IPS-20b (cell line): ENCODE measurements at regions not wholly inside any gene's neighbourhood (a gene's known extent, or its start where the extent isn't known, plus 50 kb on each side); places are given as distances from the start of the nearest gene placed in this dataset.

Experiments
- H3K27ac ChIP-seq: one replicate; pipeline ENCODE4 v1.5.1; 2013; ENCODE audit warnings: low read length
- H3K27me3 ChIP-seq: 2 replicates; pipeline ENCODE4 v1.6.1; 2013; ENCODE audit warnings: mild to moderate bottlenecking, low read length, inconsistent platforms; ENCODE audit not compliant: insufficient read depth
- H3K36me3 ChIP-seq: 2 replicates; pipeline ENCODE4 v1.6.1; 2013; ENCODE audit warnings: low read depth, mild to moderate bottlenecking, inconsistent platforms, low read length, moderate library complexity; ENCODE audit not compliant: insufficient read depth
- H3K4me1 ChIP-seq: 2 replicates; pipeline ENCODE4 v1.6.1; 2013; ENCODE audit warnings: mild to moderate bottlenecking, control low read depth, inconsistent platforms, low read length, moderate library complexity; ENCODE audit not compliant: insufficient read depth
- H3K4me3 ChIP-seq: 2 replicates; pipeline ENCODE4 v1.5.1; 2013; ENCODE audit warnings: mild to moderate bottlenecking, low read length, inconsistent platforms
- H3K9ac ChIP-seq: 2 replicates; pipeline ENCODE4 v1.6.1; 2013; ENCODE audit warnings: low read depth, mild to moderate bottlenecking, inconsistent platforms, low read length, moderate library complexity
- H3K9me3 ChIP-seq: 2 replicates; pipeline ENCODE4 v1.6.1; 2013; ENCODE audit warnings: mild to moderate bottlenecking, low read depth, low read length, inconsistent platforms; ENCODE audit not compliant: insufficient read depth

DNA sequence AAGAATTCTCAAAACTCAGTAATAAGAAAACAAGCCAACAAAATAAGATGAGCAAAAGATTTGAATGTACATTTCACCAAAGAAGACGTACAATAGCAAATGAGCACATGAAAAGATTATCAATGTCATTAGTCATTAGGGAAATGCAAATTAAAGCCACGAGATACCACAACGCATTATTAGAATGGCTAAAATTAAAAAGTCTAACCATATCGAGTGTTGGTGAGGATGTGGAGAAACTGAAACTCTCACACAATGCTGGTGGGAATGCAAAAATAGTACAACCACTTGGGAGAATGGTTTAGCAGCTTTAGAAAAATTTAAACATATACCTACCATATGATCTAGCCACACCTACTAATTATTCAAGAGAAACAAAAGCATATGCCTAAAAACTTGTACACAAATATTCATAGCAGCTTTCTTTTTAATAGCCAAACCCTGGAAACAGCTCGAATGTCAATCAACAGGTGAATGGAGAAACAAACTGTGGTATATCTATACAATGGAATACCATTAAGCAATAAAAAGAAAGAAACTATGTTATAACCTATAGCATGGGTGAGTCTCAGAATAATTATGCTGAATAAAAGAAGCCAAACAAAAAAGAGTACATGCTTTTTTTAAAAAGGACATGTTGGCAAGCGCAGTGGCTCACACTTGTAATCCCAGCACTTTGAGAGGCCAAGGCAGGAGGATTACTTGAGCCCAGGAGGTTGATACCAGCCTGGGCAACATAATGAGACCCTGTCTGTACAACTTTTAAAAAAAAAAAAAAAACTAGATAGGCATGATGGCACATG lies 103.6 kb downstream of the LITAF start:
- no peaks in the 10 kb centered on the region for H3K27me3 ChIP-seq
- H3K9ac ChIP-seq: no peak overlapping the region
- H3K27ac ChIP-seq: no peak overlapping the region
- no peak overlapping the region for H3K4me3 ChIP-seq
- peaks cover 19% of the 10 kb centered on the region for H3K9me3 ChIP-seq
- H3K4me1 ChIP-seq: no peaks in the 10 kb centered on the region
- 0 out of 2 replicates have a peak, but pooled peaks cover 4% of the 10 kb centered on the region for H3K36me3 ChIP-seq

- Histone ChIP-seq H3K36me3 (0 out of 2 replicates have a peak, but pooled peaks cover 4% of the 10 kb centered on the region), H3K4me1 (no peaks in the 10 kb centered on the region), H3K9me3 (peaks cover 19% of the 10 kb centered on the region), H3K4me3 (no peak overlapping the region), H3K27ac (no peak overlapping the region), H3K9ac (no peak overlapping the region), H3K27me3 (no peaks in the 10 kb centered on the region)
Observed at GRCh38 chr16:11484691-11485258, 101.9 kb downstream of the LITAF start.

GRCh38 chr16:11485676-11486075 lies 101.0 kb downstream of the LITAF start:
- Histone ChIP-seq H3K4me3 (no peak overlapping the region), H3K27ac (no peak overlapping the region), H3K9ac (no peak overlapping the region), H3K36me3 (0 out of 2 replicates have a peak, but pooled peaks cover 4% of the 10 kb centered on the region), H3K4me1 (no peaks in the 10 kb centered on the region), H3K27me3 (no peaks in the 10 kb centered on the region), H3K9me3 (peaks cover 21% of the 10 kb centered on the region)

GRCh38 chr16:11487289-11487688 lies 99.4 kb downstream of the LITAF start:
- Histone ChIP-seq H3K4me3 (no peak overlapping the region), H3K9me3 (peaks cover 27% of the 10 kb centered on the region), H3K36me3 (0 out of 2 replicates have a peak, but pooled peaks cover 4% of the 10 kb centered on the region), H3K27ac (no peak overlapping the region), H3K27me3 (no peaks in the 10 kb centered on the region), H3K9ac (no peak overlapping the region; the same call in 1 of the 2 replicates), H3K4me1 (no peaks in the 10 kb centered on the region)

GRCh38 chr16:11488304-11488703 lies 98.4 kb downstream of the LITAF start:
- no peak overlapping the region for H3K9ac ChIP-seq
- H3K36me3 ChIP-seq: 0 out of 2 replicates have a peak, but pooled peaks cover 4% of the 10 kb centered on the region
- no peaks in the 10 kb centered on the region for H3K27me3 ChIP-seq
- no peak overlapping the region for H3K4me3 ChIP-seq
- no peaks in the 10 kb centered on the region for H3K4me1 ChIP-seq
- peaks cover 21% of the 10 kb centered on the region for H3K9me3 ChIP-seq
- no peak overlapping the region for H3K27ac ChIP-seq

DNA sequence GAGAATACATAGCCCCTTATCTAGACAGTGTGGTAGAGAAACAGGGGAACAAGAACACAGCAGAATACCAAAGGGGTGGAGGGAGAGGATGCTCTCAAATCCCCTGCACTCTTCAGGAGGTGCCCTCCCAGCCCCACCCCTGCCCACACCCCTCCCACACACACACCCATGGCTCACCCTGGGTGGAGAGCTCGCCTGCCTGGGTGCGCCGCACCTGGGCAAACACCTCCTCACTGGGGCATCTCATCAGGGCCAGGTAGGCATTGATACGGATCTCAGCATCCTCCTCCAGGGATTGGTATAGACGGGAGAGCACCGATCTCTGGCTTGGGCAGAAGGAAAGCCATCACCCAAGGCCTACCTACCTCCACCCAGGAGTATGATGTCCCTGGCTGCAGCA lies 95.2 kb downstream of the LITAF start:
- Histone ChIP-seq H3K4me1 (no peaks in the 10 kb centered on the region), H3K27me3 (no peaks in the 10 kb centered on the region), H3K9me3 (peaks cover 8% of the 10 kb centered on the region; the same call in 1 of the 2 replicates), H3K4me3 (no peak overlapping the region), H3K9ac (no peak overlapping the region), H3K36me3 (no peaks in the 10 kb centered on the region), H3K27ac (no peak overlapping the region)

DNA sequence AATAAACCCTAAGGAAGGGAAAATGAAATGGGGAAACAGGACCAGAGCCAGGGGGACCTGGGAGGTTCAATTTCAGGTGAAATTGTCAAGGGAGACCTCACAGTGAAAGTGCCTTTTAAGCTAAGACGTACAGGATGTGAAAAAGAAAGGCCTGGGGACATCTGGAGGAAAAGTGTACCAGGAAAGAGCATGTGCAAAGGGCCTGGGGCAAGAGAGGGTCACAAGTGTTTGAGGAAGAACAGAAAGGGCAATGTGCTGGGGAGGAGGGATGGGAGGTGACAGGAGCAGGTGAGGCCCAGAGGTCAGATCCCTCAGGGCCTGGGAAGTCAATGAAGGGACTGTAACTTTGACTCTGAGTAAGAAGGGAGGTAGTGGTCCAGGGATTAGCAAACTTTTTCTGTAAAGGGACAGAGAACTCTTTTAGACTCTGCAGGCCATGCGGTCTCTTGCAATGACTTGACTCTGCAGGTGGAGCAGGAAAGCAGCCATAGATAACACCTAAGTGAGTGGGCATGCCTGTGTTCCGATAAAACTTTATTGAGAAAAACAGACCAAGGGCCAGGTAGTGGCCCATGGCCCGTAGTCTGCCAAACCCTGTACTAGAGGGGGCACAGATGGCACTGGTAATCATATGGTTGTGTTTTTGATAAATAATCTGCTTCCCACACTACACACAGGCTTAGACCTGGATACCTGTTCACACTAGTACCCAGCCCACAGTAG lies 93.8 kb downstream of the LITAF start:
- peaks cover 9% of the 10 kb centered on the region for H3K4me1 ChIP-seq
- H3K4me3 ChIP-seq: peak overlapping the region; percentile 17; the same call in 1 of the 2 replicates
- H3K9ac ChIP-seq: no peak overlapping the region; the same call in 1 of the 2 replicates
- H3K27ac ChIP-seq: no peak overlapping the region
- H3K36me3 ChIP-seq: no peaks in the 10 kb centered on the region
- peaks cover 8% of the 10 kb centered on the region; the same call in 1 of the 2 replicates for H3K9me3 ChIP-seq
- no peaks in the 10 kb centered on the region for H3K27me3 ChIP-seq

GRCh38 chr16:11493531-11493929 lies 93.2 kb downstream of the LITAF start:
- Histone ChIP-seq H3K4me1 (peaks cover 10% of the 10 kb centered on the region), H3K27me3 (no peaks in the 10 kb centered on the region), H3K4me3 (peak overlapping the region; percentile 17; the same call in 1 of the 2 replicates), H3K36me3 (no peaks in the 10 kb centered on the region), H3K27ac (no peak overlapping the region), H3K9ac (no peak overlapping the region; the same call in 1 of the 2 replicates), H3K9me3 (peaks cover 8% of the 10 kb centered on the region; the same call in 1 of the 2 replicates)

GRCh38 chr16:11494029-11494428 lies 92.7 kb downstream of the LITAF start:
- Histone ChIP-seq H3K27me3 (no peaks in the 10 kb centered on the region), H3K4me3 (no peak overlapping the region), H3K9ac (no peak overlapping the region), H3K9me3 (peaks cover 8% of the 10 kb centered on the region; the same call in 1 of the 2 replicates), H3K4me1 (peaks cover 10% of the 10 kb centered on the region), H3K27ac (no peak overlapping the region), H3K36me3 (no peaks in the 10 kb centered on the region)

DNA sequence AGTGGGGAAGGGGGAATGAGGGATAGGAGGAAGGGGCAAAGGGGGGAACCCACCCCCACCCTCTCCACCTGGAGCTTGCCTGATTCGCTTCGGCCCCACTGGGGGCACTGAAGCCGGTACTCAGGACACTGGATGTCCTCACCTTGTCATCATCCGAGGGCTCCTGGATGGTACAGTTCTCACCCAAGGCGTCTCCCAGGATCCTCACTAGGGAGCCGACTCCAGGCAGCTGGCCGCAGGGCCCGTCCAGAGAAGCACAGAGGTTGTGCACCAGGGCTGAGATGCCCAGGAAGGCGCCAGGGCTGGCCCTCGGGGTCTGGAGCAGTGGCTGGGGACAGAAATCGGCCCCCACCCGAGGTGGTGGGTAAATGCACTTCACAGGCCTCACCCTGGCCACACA lies 92.3 kb downstream of the LITAF start:
- H3K4me3 ChIP-seq: no peak overlapping the region
- H3K9ac ChIP-seq: no peak overlapping the region
- H3K27ac ChIP-seq: no peak overlapping the region
- H3K4me1 ChIP-seq: peaks cover 10% of the 10 kb centered on the region
- no peaks in the 10 kb centered on the region for H3K36me3 ChIP-seq
- peaks cover 8% of the 10 kb centered on the region; the same call in 1 of the 2 replicates for H3K9me3 ChIP-seq
- no peaks in the 10 kb centered on the region for H3K27me3 ChIP-seq

- H3K9ac ChIP-seq: no peak overlapping the region
- H3K9me3 ChIP-seq: peaks cover 8% of the 10 kb centered on the region; the same call in 1 of the 2 replicates
- H3K27me3 ChIP-seq: no peaks in the 10 kb centered on the region
- no peak overlapping the region for H3K27ac ChIP-seq
- no peaks in the 10 kb centered on the region for H3K36me3 ChIP-seq
- peaks cover 10% of the 10 kb centered on the region for H3K4me1 ChIP-seq
- no peak overlapping the region for H3K4me3 ChIP-seq
Observed at GRCh38 chr16:11495066-11495407, 91.7 kb downstream of the LITAF start.
